ENCODE measurements at regions not wholly inside any gene's neighbourhood (a gene's known extent, or its start where the extent isn't known, plus 50 kb on each side); places are given as distances from the start of the nearest gene placed in this dataset.

DNA sequence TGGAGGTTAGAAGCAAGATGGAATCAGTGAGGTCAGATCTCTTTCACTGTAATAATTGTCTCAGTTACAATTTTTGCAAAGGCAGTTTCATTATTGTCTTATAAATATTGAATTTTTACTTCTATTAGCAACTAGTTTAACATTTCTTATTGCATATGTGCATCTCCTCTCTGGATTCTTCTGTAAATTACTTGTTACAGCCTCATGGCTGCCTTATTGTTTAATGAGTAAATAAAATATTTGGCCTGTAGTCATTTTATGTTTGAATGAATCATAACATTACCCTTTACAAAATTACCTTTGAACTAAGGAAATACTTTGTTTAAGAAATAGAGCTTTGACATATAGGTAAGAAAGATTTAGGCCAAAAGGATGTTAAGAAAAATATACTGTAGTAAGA, 212.4 kb downstream of the SLITRK6 start:
- Histone ChIP-seq H3K9ac (ENCODE audit: low read length) (no peak overlapping the region), H4K20me1 (ENCODE audit: insufficient read depth, low read length) (no peaks in the 10 kb centered on the region), H3K27ac (ENCODE audit: low read length) (no peak overlapping the region), H2AFZ (ENCODE audit: low read depth, low read length) (no peak overlapping the region), H3K4me2 (ENCODE audit: low read length) (no peak overlapping the region), H3K79me2 (ENCODE audit: low read length) (no peaks in the 10 kb centered on the region), H3K36me3 (replicated peaks; ENCODE audit: low read depth, low read length) (no peaks in the 10 kb centered on the region), H3K4me1 (ENCODE audit: low read length) (no peaks in the 10 kb centered on the region), H3K27me3 (ENCODE audit: low read depth, low read length) (no peaks in the 10 kb centered on the region), H3K4me3 (ENCODE audit: low read length) (no peak overlapping the region), H3K9me3 (ENCODE audit: insufficient read depth, low read length) (no peaks in the 10 kb centered on the region)
- TF ChIP-seq EZH2phosphoT487 (IDR thresholded peaks at IDR 0.05; ENCODE audit: low read depth), result no peak
- TF ChIP-seq, protein P1, sequence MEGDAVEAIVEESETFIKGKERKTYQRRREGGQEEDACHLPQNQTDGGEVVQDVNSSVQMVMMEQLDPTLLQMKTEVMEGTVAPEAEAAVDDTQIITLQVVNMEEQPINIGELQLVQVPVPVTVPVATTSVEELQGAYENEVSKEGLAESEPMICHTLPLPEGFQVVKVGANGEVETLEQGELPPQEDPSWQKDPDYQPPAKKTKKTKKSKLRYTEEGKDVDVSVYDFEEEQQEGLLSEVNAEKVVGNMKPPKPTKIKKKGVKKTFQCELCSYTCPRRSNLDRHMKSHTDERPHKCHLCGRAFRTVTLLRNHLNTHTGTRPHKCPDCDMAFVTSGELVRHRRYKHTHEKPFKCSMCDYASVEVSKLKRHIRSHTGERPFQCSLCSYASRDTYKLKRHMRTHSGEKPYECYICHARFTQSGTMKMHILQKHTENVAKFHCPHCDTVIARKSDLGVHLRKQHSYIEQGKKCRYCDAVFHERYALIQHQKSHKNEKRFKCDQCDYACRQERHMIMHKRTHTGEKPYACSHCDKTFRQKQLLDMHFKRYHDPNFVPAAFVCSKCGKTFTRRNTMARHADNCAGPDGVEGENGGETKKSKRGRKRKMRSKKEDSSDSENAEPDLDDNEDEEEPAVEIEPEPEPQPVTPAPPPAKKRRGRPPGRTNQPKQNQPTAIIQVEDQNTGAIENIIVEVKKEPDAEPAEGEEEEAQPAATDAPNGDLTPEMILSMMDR (IDR thresholded peaks at IDR 0.05; ENCODE audit: low read depth, low read length), result no peak

- no peak overlapping the region for H3K4me2 ChIP-seq (ENCODE audit: low read length)
- H3K27me3 ChIP-seq (ENCODE audit: low read depth, low read length), result no peaks in the 10 kb centered on the region
- TF ChIP-seq, protein P1 (IDR thresholded peaks at IDR 0.05; ENCODE audit: low read depth, low read length), result no peak
- TF ChIP-seq EZH2phosphoT487 (IDR thresholded peaks at IDR 0.05; ENCODE audit: low read depth), result no peak
- H3K9me3 ChIP-seq (ENCODE audit: insufficient read depth, low read length), result no peaks in the 10 kb centered on the region
- no peak overlapping the region for H3K4me3 ChIP-seq (ENCODE audit: low read length)
- no peak overlapping the region for H3K9ac ChIP-seq (ENCODE audit: low read length)
- H3K79me2 ChIP-seq (ENCODE audit: low read length), result no peaks in the 10 kb centered on the region
- H3K36me3 ChIP-seq (replicated peaks; ENCODE audit: low read depth, low read length), result no peaks in the 10 kb centered on the region
- H4K20me1 ChIP-seq (ENCODE audit: insufficient read depth, low read length), result no peaks in the 10 kb centered on the region
- no peak overlapping the region for H3K27ac ChIP-seq (ENCODE audit: low read length)
- H2AFZ ChIP-seq (ENCODE audit: low read depth, low read length), result no peak overlapping the region
- no peaks in the 10 kb centered on the region for H3K4me1 ChIP-seq (ENCODE audit: low read length)
These were observed 212.8 kb downstream of the SLITRK6 start for GRCh38 chr13:85586422-85586831.

GRCh38 chr13:85582890-85583289, 216.3 kb downstream of the SLITRK6 start:
- Histone ChIP-seq H3K4me1 (ENCODE audit: low read length) (no peaks in the 10 kb centered on the region), H4K20me1 (ENCODE audit: insufficient read depth, low read length) (no peaks in the 10 kb centered on the region), H3K4me2 (ENCODE audit: low read length) (no peak overlapping the region), H3K27ac (ENCODE audit: low read length) (no peak overlapping the region), H3K9ac (ENCODE audit: low read length) (no peak overlapping the region), H3K36me3 (replicated peaks; ENCODE audit: low read depth, low read length) (no peaks in the 10 kb centered on the region), H3K27me3 (ENCODE audit: low read depth, low read length) (no peaks in the 10 kb centered on the region), H3K9me3 (ENCODE audit: insufficient read depth, low read length) (no peaks in the 10 kb centered on the region), H3K79me2 (ENCODE audit: low read length) (no peaks in the 10 kb centered on the region), H3K4me3 (ENCODE audit: low read length) (no peak overlapping the region), H2AFZ (ENCODE audit: low read depth, low read length) (peak overlapping the region; percentile 27; the same call in 1 of the 2 replicates)
- TF ChIP-seq EZH2phosphoT487 (IDR thresholded peaks at IDR 0.05; ENCODE audit: low read depth), result no peak
- TF ChIP-seq, protein P1 (IDR thresholded peaks at IDR 0.05; ENCODE audit: low read depth, low read length), result no peak

DNA sequence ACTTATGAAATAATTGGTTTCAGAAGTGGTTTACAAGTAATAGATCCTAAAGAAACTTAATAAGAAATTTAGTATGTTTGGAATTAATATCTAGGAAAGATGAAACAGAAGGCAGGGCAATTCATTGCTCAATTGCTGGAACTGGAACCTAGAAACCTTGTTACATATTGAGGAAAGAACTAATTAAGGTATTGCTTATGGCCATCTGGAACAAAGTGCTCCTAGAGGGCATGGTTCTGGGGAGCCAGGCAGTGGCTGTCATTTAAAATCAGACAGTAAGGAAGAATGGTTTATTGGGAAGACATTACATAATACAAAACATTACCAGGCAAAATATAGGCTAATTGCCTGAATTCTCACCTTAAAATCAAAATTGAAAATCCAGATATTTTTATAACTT, 224.1 kb downstream of the SLITRK6 start:
- H3K4me1 ChIP-seq (ENCODE audit: low read length), result no peaks in the 10 kb centered on the region
- H3K9ac ChIP-seq (ENCODE audit: low read length), result no peak overlapping the region
- H4K20me1 ChIP-seq (ENCODE audit: insufficient read depth, low read length), result no peaks in the 10 kb centered on the region
- no peak overlapping the region for H2AFZ ChIP-seq (ENCODE audit: low read depth, low read length)
- TF ChIP-seq EZH2phosphoT487 (IDR thresholded peaks at IDR 0.05; ENCODE audit: low read depth), result no peak
- TF ChIP-seq, protein P1 (IDR thresholded peaks at IDR 0.05; ENCODE audit: low read depth, low read length), result no peak
- H3K79me2 ChIP-seq (ENCODE audit: low read length), result no peaks in the 10 kb centered on the region
- no peaks in the 10 kb centered on the region for H3K9me3 ChIP-seq (ENCODE audit: insufficient read depth, low read length)
- H3K4me2 ChIP-seq (ENCODE audit: low read length), result no peak overlapping the region
- H3K4me3 ChIP-seq (ENCODE audit: low read length), result no peak overlapping the region
- H3K27ac ChIP-seq (ENCODE audit: low read length), result no peak overlapping the region
- no peaks in the 10 kb centered on the region for H3K36me3 ChIP-seq (replicated peaks; ENCODE audit: low read depth, low read length)
- no peaks in the 10 kb centered on the region for H3K27me3 ChIP-seq (ENCODE audit: low read depth, low read length)
